Renal cortex interstitium (tissue), 11 donors: ENCODE measurements at regions not wholly inside any gene's neighbourhood (a gene's known extent, or its start where the extent isn't known, plus 50 kb on each side); places are given as distances from the start of the nearest gene placed in this dataset.

Experiments
- DNase-seq, 11 donors: peaks; one replicate each; pipeline ENCODE4 v3.0.0-alpha.2; 2013; ENCODE audit warnings: low read depth in 9 of 11, low spot score in 4 of 11; ENCODE audit errors: extremely low read depth in 1 of 11

DNA sequence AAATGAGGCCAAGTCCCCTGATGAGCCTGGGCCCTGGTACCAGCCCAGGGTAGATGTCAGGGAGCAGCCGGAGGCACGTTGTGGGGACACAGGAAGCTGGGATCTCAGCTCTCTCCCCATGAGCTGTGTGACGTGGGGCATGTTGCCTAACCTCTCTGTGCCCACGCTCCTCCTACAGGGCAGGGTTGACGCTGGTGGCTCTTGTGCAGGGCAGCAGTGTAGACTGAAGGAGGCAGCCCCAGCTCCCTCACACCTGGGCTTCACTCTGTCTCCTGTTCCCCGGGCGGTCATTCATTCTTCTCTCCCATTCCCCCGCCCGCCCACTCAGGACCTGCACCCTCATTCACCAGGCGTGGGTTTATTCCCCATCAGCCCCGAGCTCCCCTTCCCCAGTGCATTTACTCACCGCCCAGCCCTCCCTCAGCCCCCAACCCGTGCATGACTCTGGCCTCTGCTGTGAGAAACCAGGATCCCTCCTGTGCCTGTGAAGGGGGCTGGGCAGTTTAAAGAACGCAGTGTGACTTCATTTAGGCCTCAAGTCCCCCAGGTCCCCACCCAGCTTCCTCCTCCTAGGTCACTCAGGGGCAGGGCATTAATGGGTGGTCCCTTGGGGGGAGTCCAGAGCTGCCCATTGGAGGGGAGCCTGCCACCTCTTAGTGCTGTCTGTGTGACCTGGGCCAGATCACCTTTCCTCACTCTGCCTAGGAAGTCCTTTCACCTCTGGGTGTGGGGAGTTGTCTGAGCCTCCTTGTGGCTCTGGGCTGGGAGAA lies 285.7 kb downstream of the PTPRU start:
- DNase-seq, result no peak

DNA sequence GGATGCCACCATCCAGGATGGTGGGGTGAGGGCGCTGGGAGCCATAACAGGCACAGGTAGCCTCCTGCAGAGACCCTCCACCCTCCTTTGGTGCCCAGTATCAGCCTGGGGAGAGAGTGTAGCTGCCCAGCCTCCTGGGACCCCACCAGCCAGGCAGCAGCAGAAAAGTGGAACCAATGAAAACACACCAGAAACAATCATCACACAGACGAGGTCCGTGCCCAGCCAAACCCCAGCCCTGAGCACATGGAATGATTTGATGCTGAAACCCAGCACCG lies 285.1 kb downstream of the PTPRU start:
- DNase-seq, result no peak

DNA sequence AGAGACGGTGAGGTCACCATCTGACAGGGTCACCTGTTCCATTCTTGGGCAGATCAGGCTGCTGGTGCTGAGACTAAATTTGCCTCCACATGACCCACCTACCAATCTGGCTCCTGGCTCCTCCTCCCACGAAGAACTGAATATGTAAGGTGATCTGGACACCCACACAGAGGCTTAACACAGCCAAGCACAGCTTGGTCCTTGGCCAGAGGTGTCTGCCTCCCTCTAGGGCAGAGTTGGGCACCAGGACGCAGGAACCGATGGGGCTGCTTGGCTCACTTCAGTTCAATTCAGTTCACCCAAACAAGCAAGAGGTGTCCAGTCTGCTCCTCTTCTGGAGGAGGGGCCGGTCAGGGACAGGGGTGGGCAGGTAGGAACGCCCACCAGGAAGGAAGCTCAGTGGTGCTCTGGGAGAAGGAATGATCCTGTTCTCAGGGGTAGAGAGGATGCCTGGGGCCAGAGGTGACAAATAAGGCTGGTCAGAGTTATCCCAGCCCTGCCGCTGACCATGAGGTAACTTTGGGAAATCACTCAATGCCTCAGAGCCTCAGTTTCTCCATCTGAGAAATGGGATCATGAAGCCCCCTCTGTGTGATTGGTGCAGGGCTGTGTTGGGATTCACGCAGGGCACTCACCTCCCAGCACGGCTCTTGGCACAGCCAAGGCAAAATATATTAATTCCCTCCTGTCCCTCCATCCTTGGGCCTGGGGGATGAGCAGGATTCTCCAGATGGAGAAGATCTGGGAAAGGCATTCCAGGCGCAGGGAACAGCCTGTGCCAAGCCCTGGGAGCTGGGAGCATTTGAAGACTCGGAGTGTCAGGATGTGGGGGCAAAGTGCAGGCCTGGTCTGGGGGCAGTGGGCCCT lies 284.5 kb downstream of the PTPRU start:
- no peak for DNase-seq

DNA sequence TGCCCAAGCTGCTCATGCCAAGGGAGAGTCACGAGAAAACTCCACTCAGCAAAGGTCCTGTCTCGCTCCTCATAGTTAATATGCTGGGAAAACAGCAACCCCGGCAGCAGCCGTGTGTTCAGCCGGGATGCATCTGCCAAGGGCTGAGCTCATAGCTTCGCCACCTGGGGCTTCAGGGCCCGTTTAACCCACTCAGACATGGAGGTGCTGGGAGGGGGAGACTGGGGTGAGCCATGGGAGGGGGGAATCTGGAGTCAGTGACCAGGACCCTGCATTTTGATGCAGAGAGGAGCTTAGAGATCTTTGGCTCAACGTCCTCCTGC lies 283.4 kb downstream of the PTPRU start:
- DNase-seq, result no peak

DNA sequence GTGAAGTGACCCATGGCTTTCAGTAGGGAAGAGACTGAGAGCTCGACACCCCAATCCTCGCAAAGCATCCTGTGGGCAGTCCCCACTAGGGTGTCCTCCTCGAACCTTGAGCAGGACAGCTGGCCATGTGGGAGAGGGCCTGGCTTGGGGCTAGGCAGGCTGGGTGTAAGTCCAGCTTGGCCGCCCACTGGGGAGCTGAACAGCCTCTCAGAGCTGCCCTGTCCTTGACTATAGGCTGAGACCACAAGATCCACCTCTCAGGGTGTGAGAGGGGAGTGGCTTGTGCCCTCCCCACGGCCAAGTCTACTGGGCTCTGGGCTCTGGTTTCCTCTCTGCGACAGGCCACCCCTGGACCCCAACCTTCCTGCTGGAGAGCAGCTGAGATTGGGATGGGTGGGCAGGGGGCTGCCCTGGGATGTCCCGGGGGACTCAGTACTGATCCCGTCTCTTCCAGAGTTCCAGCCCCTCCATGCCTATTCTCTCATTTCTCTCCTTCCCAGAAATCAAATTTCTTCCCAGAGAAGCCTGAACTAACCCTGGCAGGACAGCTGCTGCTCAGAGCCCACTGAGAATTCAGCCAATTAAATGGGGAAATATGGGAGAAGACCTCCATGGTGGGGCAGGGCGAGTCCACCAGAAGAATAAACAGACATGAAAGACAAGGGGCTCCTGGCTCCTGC lies 282.9 kb downstream of the PTPRU start:
- DNase-seq, result no peak

DNA sequence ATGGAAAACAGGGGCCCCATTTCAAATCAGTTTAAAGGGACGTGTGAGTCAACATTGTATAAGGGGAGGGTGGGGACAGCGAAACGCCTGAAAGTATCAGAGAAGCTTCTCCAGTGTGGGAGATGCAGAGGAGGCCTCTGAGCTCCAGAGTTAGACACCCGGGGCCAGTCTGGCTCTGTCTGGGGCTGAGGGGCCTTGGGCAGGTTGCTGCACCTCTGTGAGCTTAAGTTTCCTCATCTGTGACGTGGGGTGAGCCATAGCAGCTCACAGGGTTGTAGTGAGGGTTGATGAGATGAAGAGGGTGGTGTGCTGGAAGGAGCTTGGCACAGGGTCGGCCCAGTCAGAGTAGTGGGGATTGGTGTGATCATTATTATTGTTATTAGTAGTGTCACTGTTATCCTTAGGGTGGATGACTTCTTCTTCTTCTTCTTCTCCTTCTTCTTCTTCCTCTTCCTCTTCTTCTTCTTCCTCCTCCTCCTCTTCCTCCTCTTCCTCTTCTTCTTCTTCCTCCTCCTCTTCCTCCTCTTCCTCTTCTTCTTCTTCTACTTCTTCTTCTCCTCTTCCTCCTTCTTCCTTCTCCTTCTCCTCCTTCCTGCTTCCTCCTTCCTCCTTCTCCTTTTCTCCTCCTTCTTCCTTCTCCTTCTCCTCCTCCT lies 282.0 kb downstream of the PTPRU start:
- no peak for DNase-seq

DNA sequence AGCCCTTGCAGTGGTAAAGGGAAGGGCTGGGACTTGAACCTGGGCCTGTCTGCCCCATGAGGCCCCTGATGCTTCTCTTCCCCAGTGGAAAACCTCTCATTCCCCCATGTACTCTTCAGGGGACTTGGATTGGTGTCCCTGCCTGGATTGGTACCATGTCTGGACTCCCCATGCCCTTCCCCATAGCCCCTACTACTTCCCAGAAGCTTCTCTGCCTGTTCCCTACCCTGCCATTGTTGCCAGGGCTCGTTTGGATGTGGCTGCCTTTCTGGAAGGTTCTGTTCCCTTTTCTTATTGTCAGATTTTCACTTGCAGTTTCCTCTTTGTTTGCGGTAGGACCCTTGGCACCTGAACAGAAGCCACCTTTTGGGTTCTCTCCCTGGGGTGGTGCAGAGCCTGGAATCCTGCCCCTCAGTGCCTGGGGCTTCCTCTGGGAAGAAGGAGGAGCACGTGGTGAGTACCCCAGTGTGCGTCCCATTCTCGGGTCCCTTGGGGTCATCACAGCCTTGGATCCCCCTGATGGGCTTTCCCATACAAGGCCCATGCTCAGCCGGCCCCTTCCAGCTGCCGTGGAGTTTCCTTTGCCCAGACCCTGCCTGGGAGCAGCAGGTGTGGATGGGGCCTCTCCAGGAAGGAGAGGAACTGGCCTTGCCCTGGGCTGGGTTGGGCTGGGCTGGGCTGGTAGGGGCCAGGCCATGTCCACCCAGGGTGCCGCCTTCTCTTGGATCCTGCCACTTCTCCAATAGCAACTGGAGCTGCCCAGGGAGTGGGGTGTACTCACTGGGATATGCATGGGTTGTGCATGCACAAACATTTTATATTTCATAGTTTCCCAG lies 281.1 kb downstream of the PTPRU start:
- no peak for DNase-seq

DNA sequence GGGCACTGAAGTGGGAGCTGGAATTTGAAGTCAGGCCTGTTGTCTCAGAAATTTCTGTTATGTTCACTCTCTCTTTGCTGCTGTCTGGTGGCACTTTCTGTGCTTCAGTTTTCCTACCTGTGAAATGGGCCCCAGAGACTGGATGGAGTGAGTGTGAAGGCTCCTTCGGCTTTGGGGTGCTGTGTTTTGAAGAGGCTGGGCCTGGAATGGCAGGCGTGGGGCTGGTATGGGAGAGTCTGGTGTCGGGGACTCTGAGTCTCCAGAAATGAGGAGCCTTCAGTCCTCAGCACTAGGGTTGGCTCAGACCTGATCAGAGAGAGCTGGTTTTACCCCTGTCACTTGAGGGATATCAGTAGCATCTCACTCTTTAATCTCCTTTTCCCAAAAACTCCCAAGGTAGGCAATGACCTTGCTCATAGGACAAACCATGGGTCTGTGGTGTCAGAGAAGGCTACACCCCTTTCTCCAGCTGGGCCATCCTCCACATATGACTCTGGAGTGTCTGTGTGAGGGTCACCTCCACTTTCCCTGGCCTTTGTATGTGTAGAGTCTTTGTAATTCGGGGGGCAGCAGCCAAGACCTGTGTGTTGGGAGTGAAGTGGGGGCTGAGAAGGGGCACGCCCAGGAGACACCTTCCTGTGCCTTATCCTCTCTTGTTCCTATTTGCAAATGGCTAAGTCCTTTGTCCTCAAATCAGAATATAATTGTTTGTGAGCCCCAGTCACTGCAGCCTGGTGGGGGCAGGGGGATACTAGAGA lies 279.9 kb downstream of the PTPRU start:
- DNase-seq, result no peak

DNA sequence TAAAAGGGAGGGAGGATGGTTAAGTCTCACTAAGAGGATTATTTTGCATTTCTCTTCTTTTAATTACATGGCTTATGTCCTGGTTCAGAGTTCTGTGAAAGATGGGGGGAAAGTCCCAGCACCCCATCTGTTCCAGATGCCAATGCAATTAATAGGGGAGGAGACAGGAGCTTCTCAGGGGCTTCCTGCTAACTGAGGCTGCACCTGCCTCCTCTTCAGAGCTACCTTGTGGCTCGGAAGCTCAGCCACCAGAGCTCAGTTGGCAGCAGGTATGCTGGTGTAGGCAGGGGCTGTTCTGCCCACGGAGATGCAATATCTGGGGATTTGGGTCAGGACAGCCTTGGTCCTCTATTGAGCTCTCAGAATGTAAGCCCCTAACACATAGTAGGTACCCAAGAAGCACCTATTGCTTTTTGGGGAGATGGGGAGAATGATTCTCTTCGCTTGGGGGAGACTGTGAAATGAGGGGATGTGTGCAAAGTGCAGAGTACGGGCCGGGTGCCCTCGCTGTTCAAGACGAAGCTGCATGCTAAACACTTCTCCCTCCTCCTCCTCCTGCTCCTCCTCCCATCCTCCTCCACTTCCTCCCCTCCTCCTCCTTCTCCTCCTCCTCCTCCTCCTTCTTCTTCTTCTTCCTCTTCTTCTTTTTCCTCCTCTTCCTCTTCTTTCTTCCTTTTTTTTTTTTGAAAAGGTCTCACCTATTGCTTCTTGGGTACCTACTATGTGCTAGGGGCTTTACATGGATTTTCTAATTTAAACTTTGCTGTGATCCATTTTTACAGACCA lies 279.0 kb downstream of the PTPRU start:
- DNase-seq, result no peak

DNA sequence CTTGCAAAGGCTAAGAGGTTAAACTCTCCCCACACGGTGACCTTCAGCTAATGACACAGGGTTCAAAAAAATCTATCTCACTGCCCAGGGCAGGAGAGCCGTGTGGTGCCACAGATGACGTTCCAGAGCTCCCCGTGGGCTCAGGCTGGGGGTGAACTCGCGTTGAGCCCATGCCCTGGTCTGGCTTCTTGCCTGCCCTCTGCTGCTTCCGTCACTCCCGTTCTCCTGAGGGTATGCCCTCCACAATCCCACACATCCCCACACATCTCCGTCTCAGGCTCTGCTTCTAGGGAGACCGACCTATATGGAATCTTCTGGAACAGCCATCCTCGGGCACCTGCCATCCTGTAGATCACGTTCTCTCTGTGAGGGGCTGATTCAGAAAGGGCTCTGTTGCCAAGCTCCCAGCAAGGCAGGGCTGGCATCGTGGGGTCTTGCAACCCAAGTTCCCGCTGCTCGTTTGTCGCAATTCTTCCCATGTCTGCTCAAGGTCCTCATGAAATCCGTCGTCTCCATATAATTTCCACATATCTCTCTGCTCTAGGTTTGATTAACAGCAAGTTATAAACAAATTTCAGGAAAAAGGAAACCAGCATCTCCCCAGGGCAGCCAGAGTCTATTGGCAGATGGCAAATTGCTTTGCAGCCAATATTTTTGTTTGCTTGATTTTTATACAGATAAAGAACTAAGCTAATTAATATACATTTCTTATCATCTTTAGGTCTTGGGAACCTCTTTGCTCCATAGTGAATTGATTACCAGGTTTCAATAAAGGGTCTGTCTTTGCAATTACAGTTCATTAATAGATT lies 278.2 kb downstream of the PTPRU start:
- DNase-seq, result no peak

DNA sequence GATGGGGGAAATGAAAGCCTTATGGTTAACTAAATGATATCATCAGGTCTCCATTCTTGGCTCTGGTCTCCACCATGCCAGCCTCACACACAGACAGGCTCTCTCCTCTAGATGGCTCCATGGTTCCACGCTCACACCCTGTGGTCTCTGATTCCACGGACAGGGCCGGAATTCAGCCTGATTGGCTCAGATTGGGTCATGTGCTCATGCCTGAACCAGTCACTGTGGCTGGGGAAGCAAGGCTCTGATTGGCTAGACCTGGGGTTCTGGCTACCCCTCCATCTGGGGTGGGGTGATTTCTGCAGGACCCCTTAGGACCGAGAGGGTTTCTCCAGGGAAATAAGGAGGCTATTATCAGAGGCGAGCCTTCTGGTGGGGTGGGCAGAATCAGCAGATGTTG lies 277.0 kb downstream of the PTPRU start:
- peak in 2 of 11 donors; percentile 8 to 18 for DNase-seq

DNA sequence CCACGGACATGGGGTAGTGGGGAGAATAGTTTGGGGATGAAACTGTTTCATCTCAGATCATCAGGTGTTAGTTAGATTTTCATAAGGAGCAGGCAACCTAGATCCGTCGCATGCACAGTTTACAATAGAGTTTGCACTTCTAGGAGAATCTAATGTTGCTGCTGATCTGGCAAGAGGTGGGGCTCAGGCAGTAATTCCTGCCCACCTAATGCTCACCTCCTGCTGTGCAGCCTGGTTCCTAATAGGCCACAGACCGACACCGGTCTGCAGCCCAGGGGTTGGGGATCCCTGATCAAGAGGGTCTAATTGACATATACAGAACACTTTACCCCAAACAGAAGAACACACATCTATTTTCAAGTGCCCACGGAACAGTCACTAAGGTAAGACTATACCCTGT lies 275.1 kb downstream of the PTPRU start:
- DNase-seq, result no peak

DNA sequence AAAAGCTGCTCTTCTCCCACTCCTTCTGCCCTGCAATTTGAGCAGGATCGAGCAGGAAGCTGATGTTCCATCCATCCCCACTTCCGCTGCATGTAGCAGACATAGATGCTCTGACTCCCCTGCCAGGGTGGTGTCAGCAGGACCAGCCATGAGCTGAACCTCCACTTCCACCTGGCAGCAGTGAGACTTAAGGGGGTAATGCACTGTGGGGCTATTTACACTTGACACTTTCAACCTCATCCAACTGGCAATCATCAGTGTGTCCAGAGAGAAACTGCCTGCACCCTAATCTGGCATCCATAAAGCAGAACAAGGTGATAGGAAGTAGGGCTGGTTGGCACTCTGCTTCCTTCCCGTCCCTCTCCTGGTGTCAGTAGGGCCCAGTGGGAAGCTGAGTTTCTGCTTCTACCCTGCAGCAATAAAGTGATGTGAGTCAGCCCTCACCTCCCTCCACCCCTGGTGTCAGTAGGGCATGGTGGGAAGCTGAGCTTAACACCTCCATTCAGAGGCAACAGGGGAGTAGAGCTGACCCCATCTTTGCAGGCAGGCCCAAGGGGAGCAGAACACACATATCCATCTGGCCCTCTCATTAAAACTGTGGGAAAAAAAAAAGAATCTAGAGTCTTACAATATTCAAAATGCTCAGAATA lies 272.3 kb downstream of the PTPRU start:
- DNase-seq, result no peak

DNA sequence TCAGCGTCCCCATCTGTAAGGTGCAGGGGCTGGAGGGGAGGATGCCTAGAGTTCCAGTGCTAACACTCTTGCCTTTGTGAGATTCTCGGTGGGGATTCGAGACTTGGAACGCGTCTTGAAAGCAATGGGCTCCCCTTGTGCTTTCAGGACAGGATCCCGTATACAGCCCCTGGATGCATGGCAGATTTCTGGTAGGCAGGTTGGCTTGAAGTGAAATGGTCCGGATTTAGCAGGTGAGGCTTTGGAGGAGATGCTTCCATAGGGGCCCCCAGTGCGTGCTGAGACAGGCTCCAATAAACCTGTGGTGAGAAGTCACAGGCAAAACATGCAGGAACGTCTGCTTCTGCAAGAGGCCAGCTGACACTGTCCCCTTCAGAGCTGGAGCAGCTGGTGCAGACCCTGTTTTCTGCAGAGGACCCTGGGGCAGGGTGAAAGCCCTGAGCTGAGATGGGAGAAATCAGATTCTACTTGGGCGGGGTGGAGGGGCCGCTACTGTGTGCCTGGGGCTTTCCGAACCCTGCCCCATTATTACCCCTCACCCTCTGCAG lies 270.4 kb downstream of the PTPRU start:
- DNase-seq, result no peak

DNA sequence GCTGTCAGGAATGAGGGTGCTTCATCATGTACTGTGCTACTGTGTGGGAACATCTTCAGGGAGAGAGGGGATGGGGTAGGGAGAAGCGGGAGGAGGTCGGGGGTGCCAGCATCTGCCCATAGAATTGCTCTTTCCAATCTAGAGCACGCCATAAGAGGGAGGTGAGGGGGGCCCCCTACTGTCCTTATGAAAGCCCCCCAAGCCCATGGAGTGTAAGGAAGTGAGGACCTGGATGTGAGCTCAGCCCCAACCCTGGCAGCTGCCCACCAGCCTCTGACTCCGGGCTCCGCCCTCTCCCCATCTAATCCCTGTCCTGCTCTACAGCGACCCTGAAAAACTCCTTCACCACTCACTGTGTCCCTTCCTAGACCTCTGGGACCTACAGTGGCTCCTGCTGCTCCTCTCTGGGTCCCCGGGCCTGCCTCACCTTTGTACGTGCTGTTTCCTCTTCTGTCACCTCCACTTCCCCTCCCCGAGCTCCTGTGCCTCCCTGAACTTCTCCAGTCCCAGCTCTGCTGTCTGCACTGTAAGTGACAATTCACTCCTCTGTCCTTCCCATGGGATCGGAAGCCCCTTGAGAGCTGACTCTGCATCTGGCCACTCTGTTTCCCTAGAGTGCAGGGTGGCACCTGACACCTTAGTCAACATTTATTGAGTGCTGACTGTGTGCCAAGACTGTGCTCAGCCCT lies 269.4 kb downstream of the PTPRU start:
- DNase-seq, result no peak
